Activated T-cell treated with anti-CD3 and anti-CD28 coated beads for 4 hours (primary cell): ENCODE measurements at regions not wholly inside any gene's neighbourhood (a gene's known extent, or its start where the extent isn't known, plus 50 kb on each side); places are given as distances from the start of the nearest gene placed in this dataset.

ENCODE experiments used
- DNase-seq: peaks from one replicate; pipeline ENCODE4 v3.0.0-alpha.2; 2020

DNA sequence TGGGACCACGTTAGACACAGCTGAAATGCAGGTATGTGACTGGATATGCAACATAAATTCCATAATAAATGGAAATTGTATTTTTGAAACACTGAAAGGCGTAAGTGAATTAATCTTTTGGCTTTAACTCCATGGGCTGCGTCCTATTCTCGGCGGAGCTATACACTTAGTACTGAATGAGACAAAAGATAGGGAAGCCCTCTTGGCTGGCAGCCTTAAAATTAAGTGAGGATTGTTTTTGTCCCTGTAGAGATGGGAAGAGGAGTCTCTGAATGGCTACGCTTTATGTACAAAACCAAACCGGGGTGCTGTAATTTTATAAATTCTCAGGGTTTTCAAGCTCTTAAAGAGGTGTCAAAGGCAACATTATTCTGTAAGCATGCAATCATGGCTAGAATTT is 429.8 kb downstream of the QKI start:
- no peak for DNase-seq

DNA sequence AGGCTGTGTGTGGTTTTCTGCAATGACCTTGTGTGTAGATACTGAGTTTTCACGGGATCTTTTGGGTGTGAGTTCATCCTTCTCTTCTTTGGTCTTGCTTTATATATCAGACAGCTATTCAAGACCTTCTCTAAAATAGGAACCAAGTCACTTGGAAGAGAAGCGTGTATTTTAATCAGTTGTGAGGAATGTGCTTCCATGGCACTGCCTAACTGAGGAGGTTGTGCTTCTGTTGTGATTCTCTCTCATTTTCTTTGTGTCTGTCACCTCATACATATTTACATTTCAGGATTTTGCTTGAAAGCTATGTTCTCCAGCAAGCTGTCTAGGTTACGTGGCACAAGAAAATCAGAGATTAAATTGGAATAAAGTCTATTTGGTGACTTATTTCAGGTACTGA is 428.7 kb downstream of the QKI start:
- DNase-seq, result no peak

DNA sequence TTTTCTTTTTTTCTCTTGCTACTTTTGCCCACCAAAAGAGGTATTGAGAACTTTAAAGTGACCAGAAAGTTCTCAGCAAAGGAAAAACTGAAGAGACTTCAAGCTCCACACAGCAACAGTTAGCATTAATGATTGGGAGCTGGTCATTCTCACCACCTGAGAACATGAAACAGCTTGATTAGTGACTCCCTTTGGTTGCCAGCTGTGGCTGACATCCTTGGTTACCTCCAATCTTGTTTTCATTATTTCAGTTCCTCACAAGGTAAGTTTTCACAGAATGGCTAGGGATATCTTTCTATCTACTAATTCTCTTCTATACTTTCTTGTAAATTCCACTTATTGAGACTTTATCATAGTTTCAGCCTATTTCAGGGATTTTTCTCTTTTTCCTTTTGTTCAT is 427.9 kb downstream of the QKI start:
- no peak for DNase-seq

DNA sequence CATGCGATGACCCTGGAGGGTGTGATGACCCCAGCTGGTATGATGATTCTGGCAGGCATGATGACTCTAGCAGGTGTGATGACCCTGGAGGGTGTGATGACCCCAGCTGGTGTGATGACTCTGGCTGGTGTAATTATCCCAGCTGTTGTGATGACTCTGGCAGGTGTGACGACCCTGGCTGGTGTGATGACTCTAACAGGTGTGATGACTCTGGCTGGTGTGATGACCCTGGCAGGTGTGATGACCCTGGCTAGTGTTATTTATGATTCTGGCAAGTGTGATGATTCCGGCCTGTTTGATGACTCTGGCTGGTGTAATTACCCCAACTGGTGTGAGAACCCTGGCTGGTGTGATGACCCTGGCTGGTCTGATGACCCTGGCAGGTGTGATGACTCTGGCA is 427.2 kb downstream of the QKI start:
- DNase-seq, result no peak

DNA sequence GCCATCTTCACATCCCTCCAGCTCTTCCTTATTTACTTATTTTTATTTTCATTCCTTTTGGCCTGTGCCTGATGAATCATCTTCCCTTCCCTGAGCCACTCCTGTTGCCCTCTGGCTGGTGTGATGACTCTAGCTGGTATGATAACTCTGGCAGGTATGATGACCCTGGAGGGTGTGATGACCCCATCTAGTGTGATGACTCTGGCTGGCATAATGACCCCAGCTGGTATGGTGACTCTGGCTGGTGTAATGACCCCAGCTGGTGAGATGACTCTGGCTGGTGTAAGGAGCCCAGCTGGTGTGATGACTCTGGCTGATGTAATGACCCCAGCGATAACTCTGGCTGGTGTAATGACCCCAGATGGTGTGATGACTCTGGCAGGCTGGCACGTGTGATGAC is 426.8 kb downstream of the QKI start:
- no peak for DNase-seq

DNA sequence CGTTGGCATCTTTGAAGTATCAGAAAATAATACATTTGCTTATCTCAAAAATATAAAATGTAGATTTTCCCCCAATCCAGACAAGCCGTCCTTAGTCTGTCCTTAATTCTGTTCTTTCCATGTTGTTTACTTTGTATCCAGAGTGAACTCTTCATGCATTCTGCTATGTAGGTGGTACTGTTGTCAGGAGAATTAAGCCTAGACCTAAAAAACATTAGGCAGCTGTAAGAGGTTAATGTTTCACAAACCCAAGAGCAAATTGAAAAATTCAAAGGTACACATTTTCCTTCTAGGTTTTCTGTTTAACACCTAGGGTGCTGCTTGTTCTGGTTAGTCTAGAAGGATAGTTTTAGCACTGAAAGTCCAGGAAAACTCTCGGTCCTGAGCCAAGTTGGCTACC is 426.4 kb downstream of the QKI start:
- DNase-seq, result no peak

DNA sequence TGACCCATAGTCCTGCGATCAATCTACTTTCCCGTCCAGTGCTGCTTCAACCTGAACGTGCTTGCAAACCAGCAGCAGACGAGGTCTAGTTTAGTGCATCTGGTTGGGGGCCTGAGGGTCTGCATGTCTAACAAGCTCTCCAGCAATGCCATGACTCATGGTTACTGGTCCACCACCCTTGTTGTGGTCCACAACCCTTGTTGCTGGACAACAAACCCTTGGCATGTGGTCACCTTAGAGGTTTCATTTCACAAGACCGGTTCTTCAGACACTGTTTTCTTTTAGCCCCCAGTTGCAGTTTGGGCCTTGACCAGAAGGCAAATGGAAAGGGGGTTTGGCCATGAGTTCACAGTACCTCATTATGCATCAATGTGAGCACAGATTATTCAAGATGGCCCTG is 424.8 kb downstream of the QKI start:
- no peak for DNase-seq

DNA sequence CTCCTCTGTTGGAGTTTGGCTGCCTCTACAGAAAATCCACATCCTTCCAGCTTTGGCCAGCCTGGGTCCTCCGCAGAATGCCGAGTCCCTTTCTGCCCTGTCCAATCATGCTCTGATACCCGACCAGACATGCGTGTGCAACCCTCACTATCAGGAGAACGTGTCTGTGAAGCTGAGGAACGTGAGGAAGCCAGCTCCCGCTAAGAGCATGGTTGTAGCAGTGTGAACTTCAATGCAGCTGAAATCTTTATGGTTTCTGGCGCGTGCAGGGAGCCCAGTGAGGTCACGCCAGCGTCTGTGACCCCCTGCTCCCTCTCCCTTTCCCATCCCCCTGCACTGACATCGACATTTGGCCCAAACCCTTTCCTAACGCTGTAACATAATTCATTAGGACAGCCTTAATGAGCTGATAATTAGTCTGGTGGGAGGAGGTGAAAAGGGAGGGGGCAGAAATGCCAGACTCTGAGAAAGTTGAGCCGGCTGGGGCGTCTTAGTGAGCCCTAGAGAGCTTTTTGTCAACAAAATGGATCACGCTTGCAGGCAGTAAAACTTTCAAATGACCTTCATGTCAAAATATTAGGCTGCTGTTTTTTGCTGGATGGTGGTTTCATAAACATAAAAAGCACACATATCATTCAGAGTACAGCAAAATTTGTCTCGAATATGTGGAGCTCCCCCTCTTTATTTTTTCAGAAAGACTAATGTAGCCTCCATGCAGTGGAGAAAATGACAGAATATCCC is 423.3 kb downstream of the QKI start:
- no peak for DNase-seq

DNA sequence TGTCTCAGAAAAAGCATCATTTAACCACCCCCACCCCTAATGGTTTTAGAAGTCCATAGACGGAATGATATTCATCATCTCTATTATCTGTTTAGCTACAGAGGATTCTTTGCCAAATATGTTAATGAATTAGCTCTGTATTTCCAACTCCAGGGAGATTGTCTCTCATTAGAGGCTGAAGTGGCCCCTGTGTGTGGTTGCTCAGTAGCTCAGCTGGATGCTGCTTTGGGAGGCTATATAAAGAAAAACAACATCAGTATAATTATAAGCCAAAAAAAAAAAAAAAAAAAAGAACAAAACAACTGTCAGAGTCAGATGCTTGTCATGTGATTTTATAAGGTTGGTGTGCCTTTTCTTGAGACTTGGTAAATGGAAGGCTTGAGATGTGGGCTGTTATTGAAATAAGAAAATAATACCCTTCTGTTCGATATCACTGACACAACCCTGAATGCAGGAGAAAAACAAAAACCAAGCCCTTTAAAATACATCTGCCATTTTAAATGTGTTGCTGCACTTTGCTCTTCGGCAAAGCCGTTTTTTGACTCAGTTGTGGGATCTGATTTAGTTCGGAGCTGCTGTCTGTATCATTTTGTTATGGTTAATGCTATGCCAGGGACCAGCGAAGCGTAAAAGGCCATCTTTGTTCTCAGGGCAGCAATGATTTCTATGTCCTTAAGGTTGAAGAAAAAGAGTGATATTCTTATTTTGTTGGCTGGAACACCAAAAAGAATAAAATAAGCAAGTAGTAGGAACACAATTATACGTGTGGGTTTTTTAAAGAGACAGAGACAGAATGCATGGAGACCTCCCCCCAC is 422.6 kb downstream of the QKI start:
- DNase-seq, result no peak

DNA sequence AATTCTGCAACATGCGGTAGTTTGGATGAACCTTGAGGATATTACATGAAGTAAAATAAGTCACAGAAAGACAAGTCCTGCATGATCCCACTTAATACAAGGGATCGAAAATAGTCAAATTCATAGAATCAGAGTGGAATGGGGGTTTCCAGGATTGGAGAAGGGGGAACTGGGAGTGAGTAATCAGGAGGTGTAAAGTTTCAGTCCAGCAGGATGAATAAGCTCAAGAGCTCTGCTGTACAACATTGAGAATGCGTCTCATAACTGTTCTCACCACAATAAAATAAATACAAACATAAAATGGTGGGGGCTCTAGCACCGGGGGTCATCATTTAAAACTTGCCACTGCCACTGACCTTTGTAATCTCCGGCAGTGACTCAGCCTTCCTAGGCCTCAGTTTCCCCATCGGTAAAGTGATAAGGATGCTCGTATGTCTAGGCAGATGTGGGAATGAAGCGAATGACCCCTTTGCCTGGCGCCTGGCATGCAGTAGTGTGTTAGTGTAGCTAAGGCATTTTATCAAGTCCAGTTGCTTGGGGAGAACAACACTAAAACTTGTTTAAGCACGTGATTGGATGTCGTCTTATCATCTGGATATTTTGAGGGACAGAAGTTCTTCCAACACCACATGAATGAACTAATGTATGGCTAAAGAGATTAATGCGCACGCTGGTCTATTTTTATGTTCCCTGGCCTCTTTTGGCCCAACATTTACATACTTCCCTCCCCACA is 421.1 kb downstream of the QKI start:
- no peak for DNase-seq

DNA sequence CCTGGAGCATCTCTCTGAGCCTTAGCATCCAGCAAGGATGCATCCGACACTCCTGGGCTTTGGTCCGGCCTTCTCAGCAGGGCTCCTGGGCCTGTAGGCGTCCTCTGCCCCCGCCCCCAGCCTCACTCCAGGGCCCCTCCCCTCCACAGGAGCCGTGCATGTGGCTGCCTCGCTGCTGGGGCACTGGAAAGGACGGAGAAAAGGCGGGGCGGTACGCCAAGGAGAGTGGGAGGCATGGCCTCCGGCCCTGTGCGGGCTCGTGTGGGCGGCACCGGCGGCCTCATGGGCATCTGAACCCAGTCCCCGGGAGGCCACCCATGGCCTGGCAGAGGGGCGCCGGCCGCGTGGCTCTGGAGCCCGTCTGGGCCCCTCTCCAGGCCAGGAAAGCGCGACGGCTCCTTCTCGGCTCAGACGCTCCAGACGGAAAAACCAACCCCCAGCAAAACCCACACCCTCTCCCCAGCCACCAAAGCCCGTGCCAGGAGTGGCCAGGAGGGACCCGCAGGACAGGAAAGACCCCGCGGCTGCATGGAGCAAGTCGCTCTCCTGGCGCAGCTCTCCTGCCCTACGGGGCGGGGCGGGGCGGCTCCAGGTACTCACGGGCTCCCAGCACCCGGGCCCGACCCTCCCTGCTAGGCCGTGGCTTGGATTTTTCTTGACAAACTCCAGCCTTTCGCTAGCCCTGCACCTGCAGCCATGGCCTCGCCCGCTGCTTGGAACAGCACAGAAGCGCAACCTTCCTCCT is 419.9 kb downstream of the QKI start:
- no peak for DNase-seq

DNA sequence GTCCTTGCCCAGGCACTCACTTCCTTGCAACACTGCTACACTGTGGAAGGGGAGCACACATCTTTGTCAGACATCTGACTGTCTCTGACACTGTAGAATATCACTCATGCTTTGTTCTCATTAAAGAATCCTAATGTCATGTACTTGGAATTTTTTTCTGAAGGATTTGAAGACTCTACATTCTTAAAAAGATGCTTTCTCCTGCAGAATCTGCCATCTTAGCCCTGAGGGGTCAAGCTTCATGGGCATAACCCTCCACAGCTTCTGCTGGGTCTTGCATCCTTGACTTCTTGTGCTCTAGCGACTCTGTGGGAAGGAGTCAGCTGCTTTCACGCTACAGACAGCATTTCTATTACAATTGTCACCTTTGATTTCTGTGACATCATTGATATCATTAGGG is 417.2 kb downstream of the QKI start:
- no peak for DNase-seq

DNA sequence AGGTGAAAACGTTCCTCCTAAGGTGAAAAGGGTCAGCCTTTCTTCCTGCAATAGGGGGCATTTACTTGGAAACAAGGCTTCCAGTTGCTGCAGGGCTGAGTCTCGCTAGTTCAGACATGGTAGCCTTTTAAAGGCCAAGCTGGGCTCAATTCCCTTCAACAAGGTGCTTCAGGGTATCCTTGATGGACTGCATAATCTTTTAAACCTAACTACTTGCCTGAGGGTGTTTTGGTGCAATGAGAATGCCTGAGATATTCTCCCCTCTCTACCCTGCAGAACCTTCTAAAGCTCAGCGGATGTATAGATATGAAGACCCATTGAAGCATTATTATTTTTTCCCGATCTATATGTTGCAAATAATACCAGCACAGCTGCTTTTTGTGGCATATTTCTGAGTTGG is 416.1 kb downstream of the QKI start:
- DNase-seq, result no peak

DNA sequence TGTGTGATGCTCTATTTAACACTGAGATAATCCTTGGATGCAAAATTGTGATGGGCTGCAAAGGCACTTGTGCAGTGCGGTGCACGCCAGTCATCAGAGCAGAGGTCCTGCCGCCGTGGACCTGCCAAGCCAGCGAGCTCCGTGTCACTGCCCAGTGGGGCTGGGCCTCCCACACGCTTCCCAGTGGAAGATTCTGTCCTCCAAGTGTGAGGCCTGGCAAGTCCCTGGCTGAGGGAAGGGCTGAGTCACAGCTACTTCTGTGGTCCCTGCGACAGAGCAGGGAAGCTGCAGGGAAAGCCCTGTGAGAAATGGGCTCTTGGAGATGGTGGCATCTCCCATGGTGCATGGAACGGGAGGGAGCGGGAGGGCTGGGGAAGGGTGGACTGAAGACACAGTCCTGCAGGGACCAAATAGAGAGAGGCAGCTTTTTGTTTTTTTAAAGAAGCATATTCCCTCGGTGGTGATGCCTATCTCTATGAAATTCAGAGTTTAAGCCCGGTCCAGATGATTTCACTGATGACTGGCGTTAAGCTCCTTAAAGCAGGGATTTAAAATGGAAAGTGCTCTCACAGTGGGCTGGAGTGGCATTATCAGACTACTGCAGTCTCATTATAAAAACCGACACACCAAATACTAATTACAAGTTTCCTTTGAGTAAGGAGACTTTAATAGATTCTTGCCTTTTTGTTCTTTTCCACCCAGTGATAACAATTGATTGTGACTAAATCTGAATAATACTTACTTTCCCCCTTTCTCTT is 413.7 kb downstream of the QKI start:
- no peak for DNase-seq

DNA sequence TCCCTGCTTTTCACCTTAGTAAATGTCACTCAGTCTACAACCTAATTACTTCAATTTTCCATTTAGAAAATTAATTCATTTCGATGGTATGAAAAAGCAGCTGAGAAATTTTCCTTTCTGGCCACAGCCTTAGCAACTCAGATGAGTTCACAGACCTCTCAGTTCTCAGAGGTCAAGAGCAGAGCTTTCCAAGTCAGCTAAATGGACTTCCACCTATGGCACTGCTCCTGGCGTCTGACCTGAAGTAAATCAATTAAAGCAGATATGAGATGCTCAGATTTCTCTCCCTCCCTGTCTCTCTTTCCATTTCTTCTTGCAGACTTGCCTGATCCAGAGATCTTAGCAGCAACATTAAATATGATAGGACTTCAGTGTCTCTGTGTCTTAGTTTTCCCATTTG is 412.6 kb downstream of the QKI start:
- DNase-seq, result no peak

DNA sequence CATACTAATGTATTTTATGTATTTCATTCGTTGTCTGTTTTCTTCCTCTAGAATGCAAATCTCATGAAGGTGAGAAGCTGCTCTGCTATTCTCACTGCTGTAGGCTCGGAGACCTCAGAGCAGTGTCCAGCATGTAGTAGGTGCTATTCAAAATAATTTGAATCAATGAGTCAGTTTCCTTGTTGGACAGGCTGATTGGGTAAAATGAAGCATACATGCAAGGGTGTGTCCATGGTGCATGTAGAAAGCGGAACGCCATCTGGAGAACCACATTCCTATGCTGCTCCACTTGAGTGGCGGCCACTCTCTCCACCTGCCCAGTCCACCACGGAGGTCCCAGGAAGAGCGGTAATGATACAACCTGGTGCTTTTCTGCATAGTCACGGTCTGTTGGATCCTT is 412.1 kb downstream of the QKI start:
- no peak for DNase-seq

DNA sequence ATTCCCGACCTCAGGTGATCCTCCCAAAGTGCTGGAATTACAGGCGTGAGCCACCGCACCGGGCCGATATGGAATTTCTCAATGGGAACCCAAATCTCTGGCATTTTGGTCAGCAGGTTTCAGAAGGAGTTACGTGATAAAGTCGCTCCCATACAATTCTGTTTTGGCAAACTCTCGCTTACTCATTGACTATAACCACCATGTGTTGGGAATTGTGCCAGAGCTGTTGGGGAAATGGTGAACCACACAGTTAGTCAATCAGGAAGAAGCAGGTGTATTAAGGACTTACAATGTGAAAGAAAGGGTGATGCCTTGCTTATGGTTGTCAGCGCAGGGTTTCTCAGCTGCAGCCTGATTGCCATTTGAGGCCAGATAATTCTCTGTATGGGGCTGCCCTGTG is 410.5 kb downstream of the QKI start:
- DNase-seq, result no peak

DNA sequence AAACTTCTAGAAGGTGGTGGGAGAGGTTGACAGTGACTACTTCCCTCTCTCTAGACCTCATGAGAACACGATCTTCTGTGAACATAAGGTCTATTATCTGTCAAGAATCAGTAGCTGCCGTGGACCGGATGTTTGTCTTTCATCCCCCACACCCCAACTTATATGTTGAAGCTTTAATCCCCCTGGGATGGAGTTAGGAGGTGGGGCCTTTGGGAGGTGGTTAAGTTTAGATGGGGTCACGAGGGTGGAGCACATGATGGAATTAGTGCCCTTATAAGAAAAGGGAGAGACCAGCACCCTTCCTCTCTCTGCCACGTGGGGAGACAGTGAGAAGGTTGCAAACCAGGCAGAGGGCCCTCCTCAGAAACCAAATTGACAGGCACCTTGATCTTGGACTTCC is 409.1 kb downstream of the QKI start:
- DNase-seq, result no peak

DNA sequence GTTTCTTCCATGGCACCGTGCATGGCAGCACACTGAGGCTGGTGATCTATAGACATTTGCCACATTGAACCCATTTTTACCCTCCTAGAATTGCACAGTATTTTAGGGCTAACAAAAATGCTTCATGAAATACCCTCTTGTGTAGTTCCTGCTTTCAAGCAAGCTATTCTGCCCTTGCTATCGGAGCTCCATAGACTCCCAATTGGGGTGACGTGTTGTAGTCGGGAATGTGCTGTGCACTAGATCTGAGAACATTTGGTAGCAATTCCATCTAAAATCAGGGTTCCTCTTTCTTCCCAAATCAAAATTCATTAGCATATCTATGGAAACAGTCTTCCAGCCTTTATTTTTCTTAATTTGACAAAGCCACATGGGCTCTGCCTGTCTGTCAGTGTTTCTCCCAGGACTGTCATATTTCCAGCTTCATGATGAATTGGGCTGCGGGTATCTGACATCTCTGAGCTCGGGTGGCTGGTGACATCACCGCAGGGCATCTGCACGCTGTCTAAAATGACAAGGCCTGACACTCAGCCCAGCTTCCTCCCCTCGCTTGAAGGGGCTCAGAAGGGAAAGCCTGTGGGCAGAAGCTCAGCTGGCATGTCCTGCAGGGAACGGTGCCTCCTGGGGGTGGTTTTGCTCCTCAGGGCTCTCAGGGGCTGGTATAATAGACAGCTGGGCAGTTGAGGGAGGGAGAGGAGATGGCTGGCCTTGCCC is 406.4 kb downstream of the QKI start:
- no peak for DNase-seq

DNA sequence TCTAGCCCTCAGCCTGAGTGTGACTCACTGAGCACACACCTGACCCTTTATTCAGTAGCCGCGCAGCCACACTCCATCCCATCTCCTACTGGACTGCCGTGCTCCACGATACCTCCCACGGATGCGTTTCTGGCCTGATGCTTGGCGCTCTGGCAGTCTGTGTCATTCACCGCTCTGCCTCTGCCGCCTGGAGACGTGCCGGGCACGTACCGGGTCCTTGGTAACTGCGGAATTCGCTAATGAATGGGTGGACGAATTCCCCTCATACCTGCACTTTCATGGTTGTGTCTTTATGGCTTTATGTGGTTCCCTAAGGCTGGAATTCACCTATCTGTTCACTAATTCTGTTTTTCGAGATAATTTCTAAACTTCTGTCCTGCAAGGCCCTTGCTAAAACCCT is 405.7 kb downstream of the QKI start:
- DNase-seq, result no peak

DNA sequence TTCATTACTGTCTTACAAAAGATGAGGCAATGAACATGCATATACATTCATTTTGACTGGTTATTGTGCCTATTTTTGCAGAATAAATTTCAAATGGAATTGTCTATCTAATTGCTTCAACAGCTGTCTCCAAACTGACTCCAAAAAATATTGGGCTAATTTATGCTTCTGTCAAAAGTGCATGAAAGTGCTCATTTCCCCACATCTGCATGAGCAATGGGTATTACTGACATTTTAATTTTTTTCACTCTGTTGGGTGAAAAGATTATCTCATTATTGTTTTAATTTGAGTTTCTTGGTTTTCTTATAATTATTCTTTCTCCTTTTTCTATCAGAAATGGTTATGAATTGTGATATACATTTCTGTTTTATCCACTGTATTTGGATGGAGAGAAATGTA is 404.2 kb downstream of the QKI start:
- no peak for DNase-seq

DNA sequence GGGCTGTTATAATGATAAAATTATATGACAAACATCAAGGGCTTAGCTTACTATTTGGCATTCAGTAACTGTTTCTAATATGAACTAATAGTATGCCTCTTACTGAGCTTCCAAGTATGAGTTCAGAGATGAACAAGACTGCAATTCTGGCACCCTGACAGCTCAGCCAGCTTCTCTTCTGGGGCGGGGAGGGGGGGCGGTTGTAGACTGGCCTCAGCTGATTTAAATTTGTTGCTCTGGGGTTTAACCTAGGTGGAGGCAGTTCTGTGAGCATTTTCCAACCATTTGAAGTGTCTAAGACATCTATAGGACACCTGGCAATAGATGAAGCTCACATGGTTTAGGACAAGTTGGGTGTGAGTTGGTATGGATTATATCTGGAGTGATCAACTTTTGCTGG is 401.9 kb downstream of the QKI start:
- no peak for DNase-seq
